Adipocyte (in vitro differentiated cells): ENCODE measurements at regions not wholly inside any gene's neighbourhood (a gene's known extent, or its start where the extent isn't known, plus 50 kb on each side); places are given as distances from the start of the nearest gene placed in this dataset.

Experiments used
- DNase-seq: peaks from one replicate; pipeline ENCODE4 v3.0.0-alpha.2; 2015; ENCODE audit warnings: low read depth
- H3K27me3 ChIP-seq: replicated peaks from 2 replicates; pipeline ENCODE4 v1.7.0; 2013; ENCODE audit warnings: mild to moderate bottlenecking, low read length, moderate library complexity; ENCODE audit not compliant: control insufficient read depth, insufficient read depth
- H3K36me3 ChIP-seq: 2 replicates; pipeline ENCODE4 v1.7.0; 2013; ENCODE audit warnings: low read length, mild to moderate bottlenecking, moderate library complexity; ENCODE audit not compliant: control insufficient read depth, insufficient read depth, severe bottlenecking
- H3K4me1 ChIP-seq: 2 replicates; pipeline ENCODE4 v1.7.0; 2013; ENCODE audit warnings: mild to moderate bottlenecking, low read length, moderate library complexity; ENCODE audit not compliant: control insufficient read depth, insufficient read depth
- H3K4me3 ChIP-seq: 2 replicates; pipeline ENCODE4 v1.7.0; 2013; ENCODE audit warnings: mild to moderate bottlenecking, low read length, moderate library complexity
- H3K9ac ChIP-seq: 2 replicates; pipeline ENCODE4 v1.7.0; 2013; ENCODE audit warnings: mild to moderate bottlenecking, low read length, moderate library complexity
- H3K9me3 ChIP-seq: 2 replicates; pipeline ENCODE4 v1.7.0; 2013; ENCODE audit warnings: mild to moderate bottlenecking, low read length, moderate library complexity; ENCODE audit not compliant: control insufficient read depth

DNA sequence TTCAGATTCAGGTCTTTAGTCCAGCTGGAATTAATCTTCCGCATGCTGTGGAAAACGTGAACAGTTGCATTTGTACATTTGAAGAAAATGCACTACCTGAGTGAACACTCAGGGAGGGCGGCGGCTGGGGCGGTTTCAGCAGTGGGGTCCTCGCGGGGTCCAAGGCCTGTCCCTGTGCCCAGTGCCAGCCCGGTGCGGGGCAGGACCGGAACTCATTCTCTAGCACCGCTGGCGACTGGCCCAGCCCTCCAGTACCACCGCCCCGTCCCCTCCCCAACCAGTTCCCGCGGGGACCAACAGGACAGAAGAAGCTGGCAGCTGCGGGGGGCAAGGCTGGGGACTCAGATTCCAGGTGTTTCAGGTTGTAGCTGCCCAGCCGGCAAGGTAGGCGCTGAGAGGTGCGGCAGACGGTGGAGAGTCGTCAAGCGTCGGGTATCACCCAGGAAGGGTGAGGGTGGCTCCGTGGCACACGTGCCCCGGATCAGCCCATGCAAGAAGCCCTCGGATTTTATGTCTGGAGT lies 72.2 kb upstream of the ARNT2 start:
- no peaks in the 10 kb centered on the region for H3K36me3 ChIP-seq
- H3K9me3 ChIP-seq, result peaks cover 13% of the 10 kb centered on the region
- H3K4me3 ChIP-seq, result no peak overlapping the region
- no peak for DNase-seq
- no peak overlapping the region for H3K9ac ChIP-seq
- H3K27me3 ChIP-seq, result peaks cover 24% of the 10 kb centered on the region
- no peaks in the 10 kb centered on the region for H3K4me1 ChIP-seq

DNA sequence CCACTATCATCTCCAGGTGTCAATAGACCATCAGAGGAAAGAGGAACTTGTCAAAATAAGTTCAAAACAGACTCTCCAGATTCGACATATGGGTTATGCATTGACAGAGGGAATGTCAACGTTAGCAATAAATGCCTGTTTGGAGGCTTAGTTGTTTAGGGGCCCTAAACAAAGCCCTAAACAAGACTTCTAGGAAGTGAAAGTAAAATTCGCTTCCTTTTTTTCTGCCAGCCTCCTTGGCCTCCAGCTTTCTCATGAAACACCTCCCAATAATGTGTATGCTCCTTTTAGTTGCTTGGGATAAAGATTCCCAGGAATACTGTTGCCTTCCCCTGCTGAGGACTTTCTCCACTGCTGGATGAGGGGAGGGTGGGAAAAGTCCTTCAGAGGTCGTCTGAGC lies 70.9 kb upstream of the ARNT2 start:
- Histone ChIP-seq H3K27me3 (peaks cover 26% of the 10 kb centered on the region), H3K9me3 (peaks cover 7% of the 10 kb centered on the region), H3K36me3 (no peaks in the 10 kb centered on the region), H3K4me1 (no peaks in the 10 kb centered on the region), H3K9ac (no peak overlapping the region), H3K4me3 (no peak overlapping the region)
- DNase-seq, result no peak

DNA sequence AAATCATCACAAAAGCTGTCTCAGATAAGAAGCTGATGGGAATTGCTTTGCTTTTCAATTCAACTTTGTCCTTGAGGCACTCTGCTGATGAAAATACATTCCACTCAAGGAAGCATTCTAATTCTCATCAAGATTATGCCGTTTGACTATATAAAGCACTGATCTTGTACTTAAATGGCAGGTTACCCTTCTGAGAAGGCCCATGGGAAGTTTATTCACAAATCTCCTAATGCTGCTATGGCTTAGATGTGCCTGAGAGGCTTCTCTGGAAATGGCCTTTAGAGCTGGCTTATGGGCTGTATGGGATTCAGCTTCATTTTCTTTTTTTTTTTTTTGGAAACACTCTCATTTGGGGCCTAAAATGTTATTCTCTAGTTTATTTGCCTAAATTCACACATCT lies 69.7 kb upstream of the ARNT2 start:
- no peak overlapping the region for H3K9ac ChIP-seq
- no peak overlapping the region for H3K4me3 ChIP-seq
- peaks cover 21% of the 10 kb centered on the region for H3K27me3 ChIP-seq
- peaks cover 7% of the 10 kb centered on the region for H3K9me3 ChIP-seq
- no peak for DNase-seq
- H3K36me3 ChIP-seq, result no peaks in the 10 kb centered on the region
- H3K4me1 ChIP-seq, result no peaks in the 10 kb centered on the region

DNA sequence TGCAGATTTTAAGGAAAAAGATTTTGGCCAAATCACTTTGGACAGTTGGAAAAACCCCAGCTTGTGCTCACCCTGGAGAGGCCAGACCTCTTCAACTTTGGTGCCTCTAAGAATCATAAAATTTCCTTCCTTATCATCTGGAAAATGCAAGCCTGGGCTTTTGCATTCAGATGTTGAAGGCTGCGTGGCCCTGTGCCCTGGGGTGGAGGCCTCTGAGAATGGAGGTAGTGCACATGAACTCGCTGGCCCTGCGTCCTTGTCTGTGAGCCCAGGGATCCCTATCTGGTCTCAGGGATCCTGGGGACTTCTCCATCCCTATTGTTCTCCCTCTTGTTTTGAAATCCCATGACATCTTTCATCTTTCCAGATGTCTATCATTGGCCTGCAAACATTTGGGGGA lies 64.6 kb upstream of the ARNT2 start:
- Histone ChIP-seq H3K4me1 (no peaks in the 10 kb centered on the region), H3K4me3 (no peak overlapping the region), H3K9me3 (peaks cover 4% of the 10 kb centered on the region), H3K9ac (no peak overlapping the region), H3K36me3 (no peaks in the 10 kb centered on the region), H3K27me3 (peaks cover 56% of the 10 kb centered on the region)
- no peak for DNase-seq

DNA sequence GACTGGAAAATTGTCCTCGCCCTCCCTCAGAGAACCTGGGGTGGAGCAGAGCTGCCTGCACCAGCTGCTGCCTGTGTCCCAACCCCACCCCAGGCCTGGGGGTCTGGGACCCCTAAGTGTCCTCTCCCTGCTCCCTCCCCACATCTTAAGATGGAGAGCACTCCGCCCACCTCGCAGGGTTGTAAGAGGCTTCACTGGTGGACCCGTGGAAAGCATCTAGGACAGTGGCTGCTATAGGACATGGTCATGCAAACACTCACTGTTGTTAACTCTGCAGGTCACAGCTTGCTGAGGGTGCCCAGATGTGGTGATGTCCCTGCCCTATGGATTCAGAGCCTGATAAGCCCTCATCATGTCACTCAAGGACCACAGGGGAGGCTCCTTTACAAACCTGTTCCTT lies 62.0 kb upstream of the ARNT2 start:
- H3K27me3 ChIP-seq, result peaks cover 44% of the 10 kb centered on the region
- no peaks in the 10 kb centered on the region for H3K36me3 ChIP-seq
- no peak overlapping the region for H3K9ac ChIP-seq
- no peak overlapping the region for H3K4me3 ChIP-seq
- no peaks in the 10 kb centered on the region for H3K9me3 ChIP-seq
- no peak for DNase-seq
- H3K4me1 ChIP-seq, result no peaks in the 10 kb centered on the region

DNA sequence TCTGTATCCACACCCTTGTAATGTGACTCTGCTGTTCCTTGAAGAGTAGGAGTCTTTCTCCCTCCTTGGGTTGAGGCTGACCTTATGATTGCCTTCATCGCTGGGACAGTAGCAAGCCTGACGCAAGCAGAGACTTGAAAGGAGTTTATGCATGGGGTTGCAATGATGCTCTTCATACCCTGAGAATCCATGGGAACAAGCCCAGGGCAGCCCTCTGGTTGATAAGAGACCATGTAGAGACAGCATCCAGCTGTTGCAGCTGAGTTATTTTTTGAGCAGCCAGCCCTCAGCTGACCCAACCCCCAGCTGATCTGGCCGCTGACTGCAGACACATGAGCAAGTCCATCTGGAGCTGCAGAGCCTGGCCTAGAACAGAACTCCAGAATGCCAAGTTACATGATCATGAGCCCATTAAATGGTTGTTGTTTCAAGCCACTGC lies 60.6 kb upstream of the ARNT2 start:
- Histone ChIP-seq H3K9ac (no peak overlapping the region), H3K4me1 (no peaks in the 10 kb centered on the region), H3K36me3 (no peaks in the 10 kb centered on the region), H3K4me3 (no peak overlapping the region), H3K9me3 (no peaks in the 10 kb centered on the region), H3K27me3 (peaks cover 50% of the 10 kb centered on the region)
- DNase-seq, result no peak

DNA sequence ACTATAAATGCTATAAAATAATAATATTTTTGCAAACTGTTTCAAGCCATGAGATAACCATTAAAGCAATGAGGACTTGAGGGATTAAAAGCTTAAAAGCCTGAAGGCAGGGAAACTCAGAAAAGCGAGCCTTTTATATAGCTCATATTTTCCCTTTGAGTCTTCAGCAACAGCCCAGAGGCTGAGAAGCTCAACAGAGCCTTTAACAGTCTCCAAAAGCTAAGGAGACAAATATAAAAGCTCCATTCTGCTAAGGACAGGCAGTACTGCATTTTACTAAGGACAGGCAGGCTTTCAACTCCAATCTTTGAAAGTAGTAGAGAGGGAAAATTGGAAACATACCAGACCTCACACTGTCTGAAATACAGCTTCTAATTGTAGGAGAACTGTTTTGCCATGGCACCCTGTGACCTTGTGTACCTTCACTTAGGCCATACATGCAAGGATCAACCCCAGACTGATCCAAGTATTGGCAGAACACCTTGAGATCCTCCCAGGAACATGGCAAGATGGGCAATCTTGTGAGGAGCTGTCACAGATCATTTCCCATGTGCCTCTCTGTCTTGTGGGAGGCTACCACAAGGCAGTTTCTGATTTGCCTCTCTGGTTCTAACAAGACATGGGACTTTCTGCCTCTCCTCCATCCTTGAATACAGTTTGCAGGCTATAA lies 53.1 kb upstream of the ARNT2 start:
- DNase-seq, result no peak
- H3K4me3 ChIP-seq, result no peak overlapping the region
- peaks cover 17% of the 10 kb centered on the region for H3K27me3 ChIP-seq
- H3K9me3 ChIP-seq, result no peaks in the 10 kb centered on the region
- H3K9ac ChIP-seq, result no peak overlapping the region
- no peaks in the 10 kb centered on the region for H3K4me1 ChIP-seq
- no peaks in the 10 kb centered on the region for H3K36me3 ChIP-seq
